ENCODE measurements at regions not wholly inside any gene's neighbourhood (a gene's known extent, or its start where the extent isn't known, plus 50 kb on each side); places are given as distances from the start of the nearest gene placed in this dataset.

GRCh38 chr16:55408661-55409060, 70.3 kb upstream of the MMP2 start:
- TF ChIP-seq POLR2AphosphoS5 (IDR thresholded peaks at IDR 0.05; ENCODE audit: control insufficient read depth, insufficient read depth, low read depth, low read length) (no peak), ZNF224 (CRISPR knock-in tag; IDR thresholded peaks at IDR 0.05) (no peak), CBX5 (IDR thresholded peaks at IDR 0.05; ENCODE audit: borderline replicate concordance, low read depth) (no peak)
